GM19438 (cell line): ENCODE measurements at regions not wholly inside any gene's neighbourhood (a gene's known extent, or its start where the extent isn't known, plus 50 kb on each side); places are given as distances from the start of the nearest gene placed in this dataset.
A peak's percentile ranks its signal among the peaks of the same experiment; 100 is the strongest.

Experiments used
- ATAC-seq: cut with Tn5 transposase; IDR thresholded peaks from one replicate; pipeline ENCODE4 v1.9.1; 2021; ENCODE audit warnings: low read depth; ENCODE audit not compliant: unreplicated experiment

DNA sequence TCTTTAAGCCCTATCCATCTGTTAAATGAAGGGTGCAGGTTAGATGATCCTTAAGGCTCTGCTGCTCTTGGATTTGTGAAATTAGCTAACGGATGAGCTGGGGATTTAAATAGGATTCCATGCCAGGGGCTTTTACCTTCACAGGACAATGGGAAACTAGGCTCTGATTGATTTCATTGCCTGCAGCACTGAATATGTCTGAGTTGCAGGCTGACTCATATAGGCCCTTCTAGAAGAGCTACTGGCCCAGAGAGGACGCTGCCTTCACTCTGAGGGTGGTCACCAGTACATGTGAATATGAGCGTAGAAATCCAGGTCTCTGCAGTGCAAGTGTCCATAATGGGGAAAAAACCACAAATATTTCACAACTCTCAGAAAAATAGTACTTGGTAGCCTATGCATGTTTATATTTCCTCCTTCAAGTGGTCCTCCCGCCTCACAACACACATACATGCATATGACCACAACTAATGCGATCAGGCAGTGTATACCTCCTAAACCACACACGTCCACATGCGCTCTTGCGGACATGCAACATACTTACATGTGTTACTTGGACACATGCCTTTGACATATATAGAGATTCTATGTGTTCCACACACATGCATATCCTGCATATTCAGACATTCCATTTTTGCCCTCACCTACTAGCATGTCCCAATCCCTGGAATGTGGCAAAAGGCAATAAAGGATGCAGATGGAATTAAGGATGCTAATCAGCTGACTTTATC, 233.8 kb upstream of the JUN start:
- no peak for ATAC-seq

GRCh38 chr1:59018446-59018845, 234.6 kb upstream of the JUN start:
- ATAC-seq, result no peak

GRCh38 chr1:59018860-59019259, 235.0 kb upstream of the JUN start:
- no peak for ATAC-seq

GRCh38 chr1:59020151-59020997, 236.5 kb upstream of the JUN start:
- peak; percentile 94 for ATAC-seq

- ATAC-seq, result no peak
These were observed 238.4 kb upstream of the JUN start for GRCh38 chr1:59022199-59022598.

DNA sequence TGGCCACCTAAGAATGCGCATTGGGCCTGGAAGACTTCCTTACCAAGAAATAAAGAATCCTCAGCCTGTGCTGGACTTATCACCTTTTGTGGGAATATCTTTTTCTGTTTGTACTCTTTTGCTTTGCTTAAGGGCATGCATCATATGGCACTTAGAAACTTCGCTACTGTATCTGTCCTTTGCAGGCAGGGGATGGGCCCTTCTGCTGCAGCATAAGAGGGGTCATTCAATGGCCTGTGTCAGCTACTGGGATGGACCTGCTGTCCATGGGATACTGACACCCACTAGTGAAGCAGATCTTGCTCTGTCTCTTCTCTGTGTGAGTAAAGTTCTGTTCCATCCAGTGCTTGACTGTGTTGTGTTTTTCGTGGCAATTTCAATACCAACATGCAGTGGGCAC, 239.0 kb upstream of the JUN start:
- ATAC-seq, result no peak

- no peak for ATAC-seq
These were observed 241.4 kb upstream of the JUN start for GRCh38 chr1:59025201-59025600.

DNA sequence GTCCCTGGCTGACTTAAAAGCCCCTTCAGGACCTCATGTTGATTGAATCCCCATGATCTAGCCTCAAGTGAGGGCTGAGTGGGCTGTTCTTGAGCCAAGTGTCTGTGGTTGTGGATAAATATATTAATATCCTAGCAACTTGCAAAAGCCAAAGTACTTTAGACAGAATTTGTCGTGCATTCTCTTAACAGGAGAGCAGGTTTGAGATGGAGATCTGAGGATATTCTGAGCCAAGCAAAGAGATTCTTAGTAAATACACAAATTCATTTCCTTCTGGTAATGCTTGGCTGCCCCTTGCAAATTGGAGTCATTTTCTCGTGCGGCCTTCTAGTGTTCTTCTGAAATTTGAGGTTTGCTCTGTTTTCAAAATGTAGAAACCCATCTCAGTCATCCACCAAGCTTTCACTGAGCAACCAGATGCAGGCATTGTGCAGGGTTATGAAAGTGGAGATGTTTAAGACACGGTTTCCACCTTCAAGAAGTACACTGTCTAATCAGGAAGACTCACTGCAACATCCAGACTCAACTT, 242.1 kb upstream of the JUN start:
- peak; percentile 88 for ATAC-seq

- ATAC-seq, result peak; percentile 8
These were observed 242.7 kb upstream of the JUN start for GRCh38 chr1:59026472-59026948.

GRCh38 chr1:59027177-59027576, 243.3 kb upstream of the JUN start:
- no peak for ATAC-seq

- no peak for ATAC-seq
These were observed 244.2 kb upstream of the JUN start for GRCh38 chr1:59028048-59028447.

- no peak for ATAC-seq
These were observed 245.7 kb upstream of the JUN start for GRCh38 chr1:59029411-59030167.

GRCh38 chr1:59032228-59032627, 248.4 kb upstream of the JUN start:
- ATAC-seq, result no peak

GRCh38 chr1:59033761-59034160, 249.9 kb upstream of the JUN start:
- no peak for ATAC-seq

DNA sequence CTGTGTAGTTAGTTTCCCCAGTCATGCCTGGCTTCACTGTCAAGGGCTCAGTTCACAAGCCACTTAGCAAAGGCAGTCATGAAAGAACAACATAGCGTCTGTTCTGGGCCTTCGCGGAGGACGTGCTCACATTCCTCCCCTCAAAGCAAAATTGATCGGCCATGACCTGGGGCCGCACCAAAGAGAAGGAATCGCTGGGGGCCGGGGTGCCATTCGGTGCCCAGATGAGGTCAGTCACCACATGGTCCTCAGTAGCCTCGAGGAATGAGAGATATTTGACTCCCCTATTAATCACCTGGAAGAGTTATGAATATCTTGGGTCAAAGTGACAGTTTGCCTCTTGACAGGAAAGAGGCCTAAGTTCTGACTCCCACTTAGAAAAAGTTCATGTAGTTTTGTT, 251.1 kb upstream of the JUN start:
- no peak for ATAC-seq

GRCh38 chr1:59039551-59039950, 255.7 kb upstream of the JUN start:
- ATAC-seq, result no peak

DNA sequence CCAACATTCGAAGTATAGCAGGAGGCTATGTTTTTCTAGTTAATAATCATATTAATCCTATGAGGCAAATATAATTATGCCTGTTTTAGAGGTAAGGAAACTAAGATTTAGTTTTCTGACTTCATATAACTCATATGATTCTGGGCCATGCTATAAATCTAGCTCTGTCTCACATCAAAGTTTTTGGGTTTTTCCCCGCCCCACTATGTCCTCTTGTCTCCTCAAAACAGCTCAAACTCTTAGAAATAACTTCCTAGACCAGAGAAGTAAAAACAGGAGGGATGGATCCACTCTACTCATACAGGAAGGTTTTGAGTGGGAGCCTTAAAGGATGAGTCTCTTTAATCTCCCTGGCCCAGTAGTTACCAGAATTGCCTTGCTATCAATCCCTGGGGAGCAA, 256.4 kb upstream of the FGGY start:
- no peak for ATAC-seq

- no peak for ATAC-seq
These were observed 255.1 kb upstream of the FGGY start for GRCh38 chr1:59041646-59042277.

- ATAC-seq, result no peak
These were observed 253.1 kb upstream of the FGGY start for GRCh38 chr1:59043796-59044195.

GRCh38 chr1:59044535-59045121, 252.3 kb upstream of the FGGY start:
- ATAC-seq, result no peak
